ENCODE measurements at regions not wholly inside any gene's neighbourhood (a gene's known extent, or its start where the extent isn't known, plus 50 kb on each side); places are given as distances from the start of the nearest gene placed in this dataset.

DNA sequence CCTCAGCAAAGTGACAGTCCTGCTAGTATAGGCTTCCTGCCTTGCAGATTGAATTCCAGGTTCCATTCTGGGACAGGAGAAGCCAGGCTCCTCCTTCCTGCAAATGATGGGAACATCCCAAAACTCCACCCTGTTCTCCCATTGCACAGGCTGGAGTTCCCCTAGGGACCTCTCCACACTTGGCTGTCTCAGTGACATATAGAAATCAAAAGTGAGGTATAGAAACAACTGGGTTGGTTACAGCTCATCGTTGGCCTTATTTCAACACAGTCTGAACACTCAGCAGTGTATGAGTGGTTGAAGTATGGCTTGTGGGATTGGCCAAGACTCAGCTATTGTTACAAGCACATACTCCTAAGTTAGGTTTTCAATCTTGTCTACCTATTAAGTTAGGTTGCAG, 157.8 kb upstream of the FTMT start:
- TF ChIP-seq, protein P1, sequence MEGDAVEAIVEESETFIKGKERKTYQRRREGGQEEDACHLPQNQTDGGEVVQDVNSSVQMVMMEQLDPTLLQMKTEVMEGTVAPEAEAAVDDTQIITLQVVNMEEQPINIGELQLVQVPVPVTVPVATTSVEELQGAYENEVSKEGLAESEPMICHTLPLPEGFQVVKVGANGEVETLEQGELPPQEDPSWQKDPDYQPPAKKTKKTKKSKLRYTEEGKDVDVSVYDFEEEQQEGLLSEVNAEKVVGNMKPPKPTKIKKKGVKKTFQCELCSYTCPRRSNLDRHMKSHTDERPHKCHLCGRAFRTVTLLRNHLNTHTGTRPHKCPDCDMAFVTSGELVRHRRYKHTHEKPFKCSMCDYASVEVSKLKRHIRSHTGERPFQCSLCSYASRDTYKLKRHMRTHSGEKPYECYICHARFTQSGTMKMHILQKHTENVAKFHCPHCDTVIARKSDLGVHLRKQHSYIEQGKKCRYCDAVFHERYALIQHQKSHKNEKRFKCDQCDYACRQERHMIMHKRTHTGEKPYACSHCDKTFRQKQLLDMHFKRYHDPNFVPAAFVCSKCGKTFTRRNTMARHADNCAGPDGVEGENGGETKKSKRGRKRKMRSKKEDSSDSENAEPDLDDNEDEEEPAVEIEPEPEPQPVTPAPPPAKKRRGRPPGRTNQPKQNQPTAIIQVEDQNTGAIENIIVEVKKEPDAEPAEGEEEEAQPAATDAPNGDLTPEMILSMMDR (IDR thresholded peaks at IDR 0.05): no peak
- no peak for TF ChIP-seq ZFX (IDR thresholded peaks at IDR 0.05; ENCODE audit: borderline replicate concordance)

Measured in 22Rv1 (cell line).